ENCODE measurements at regions not wholly inside any gene's neighbourhood (a gene's known extent, or its start where the extent isn't known, plus 50 kb on each side); places are given as distances from the start of the nearest gene placed in this dataset.

GRCh38 chr7:155871211-155871610, 58.9 kb upstream of the SHH start:
- in situ Hi-C loops (cut with MboI; ENCODE audit: low sequenced_read_pairs, unreplicated experiment): no loop called here
- TF ChIP-seq CTCF (IDR thresholded peaks at IDR 0.05; ENCODE audit: borderline replicate concordance, control extremely low read depth, extremely low read depth, insufficient read depth, missing control alignments): no peak
- DNase-seq (ENCODE audit: low spot score): no peak

GRCh38 chr7:155870334-155871180, 58.3 kb upstream of the SHH start:
- no peak for DNase-seq (ENCODE audit: low spot score)
- in situ Hi-C loops (cut with MboI; ENCODE audit: low sequenced_read_pairs, unreplicated experiment): no loop called here
- TF ChIP-seq CTCF (IDR thresholded peaks at IDR 0.05; ENCODE audit: borderline replicate concordance, control extremely low read depth, extremely low read depth, insufficient read depth, missing control alignments): no peak

- DNase-seq (ENCODE audit: low spot score): no peak
- in situ Hi-C loops (cut with MboI; ENCODE audit: low sequenced_read_pairs, unreplicated experiment): no loop called here
- TF ChIP-seq CTCF (IDR thresholded peaks at IDR 0.05; ENCODE audit: borderline replicate concordance, control extremely low read depth, extremely low read depth, insufficient read depth, missing control alignments): no peak
Measured at GRCh38 chr7:155869784-155870076, 57.5 kb upstream of the SHH start.

- no peak for DNase-seq (ENCODE audit: low spot score)
- TF ChIP-seq CTCF (IDR thresholded peaks at IDR 0.05; ENCODE audit: borderline replicate concordance, control extremely low read depth, extremely low read depth, insufficient read depth, missing control alignments): no peak
- in situ Hi-C loops (cut with MboI; ENCODE audit: low sequenced_read_pairs, unreplicated experiment): no loop called here
Measured at GRCh38 chr7:155868955-155869783, 56.9 kb upstream of the SHH start.

- DNase-seq (ENCODE audit: low spot score): no peak
- in situ Hi-C loops (cut with MboI; ENCODE audit: low sequenced_read_pairs, unreplicated experiment): no loop called here
- TF ChIP-seq CTCF (IDR thresholded peaks at IDR 0.05; ENCODE audit: borderline replicate concordance, control extremely low read depth, extremely low read depth, insufficient read depth, missing control alignments): no peak
Measured at GRCh38 chr7:155867734-155868400, 55.6 kb upstream of the SHH start.

GRCh38 chr7:155867280-155867679, 55.0 kb upstream of the SHH start:
- TF ChIP-seq CTCF (IDR thresholded peaks at IDR 0.05; ENCODE audit: borderline replicate concordance, control extremely low read depth, extremely low read depth, insufficient read depth, missing control alignments): no peak
- DNase-seq (ENCODE audit: low spot score): no peak
- in situ Hi-C loops (cut with MboI; ENCODE audit: low sequenced_read_pairs, unreplicated experiment): no loop called here
